ENCODE measurements at regions not wholly inside any gene's neighbourhood (a gene's known extent, or its start where the extent isn't known, plus 50 kb on each side); places are given as distances from the start of the nearest gene placed in this dataset.

DNA sequence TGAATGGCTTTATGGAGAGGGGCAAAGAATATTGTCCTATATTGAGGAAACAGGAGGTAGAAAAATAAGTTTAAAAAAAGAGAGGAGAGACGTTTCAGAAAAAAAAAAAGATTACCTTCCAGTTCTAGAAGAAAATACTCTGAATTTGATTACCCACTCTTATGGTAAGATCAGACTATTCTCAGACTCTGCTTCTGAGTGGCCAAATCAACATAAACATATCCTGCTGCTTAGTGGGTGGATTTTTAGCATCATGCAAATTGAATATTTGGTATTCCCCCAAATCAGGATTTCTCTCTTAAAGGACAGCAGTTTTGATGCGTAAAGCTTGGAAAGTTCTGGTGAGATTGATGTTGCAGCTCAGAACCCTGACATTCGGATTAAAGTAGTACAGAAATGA, 946.6 kb downstream of the TFAP2A start:
- TF ChIP-seq, protein P1, sequence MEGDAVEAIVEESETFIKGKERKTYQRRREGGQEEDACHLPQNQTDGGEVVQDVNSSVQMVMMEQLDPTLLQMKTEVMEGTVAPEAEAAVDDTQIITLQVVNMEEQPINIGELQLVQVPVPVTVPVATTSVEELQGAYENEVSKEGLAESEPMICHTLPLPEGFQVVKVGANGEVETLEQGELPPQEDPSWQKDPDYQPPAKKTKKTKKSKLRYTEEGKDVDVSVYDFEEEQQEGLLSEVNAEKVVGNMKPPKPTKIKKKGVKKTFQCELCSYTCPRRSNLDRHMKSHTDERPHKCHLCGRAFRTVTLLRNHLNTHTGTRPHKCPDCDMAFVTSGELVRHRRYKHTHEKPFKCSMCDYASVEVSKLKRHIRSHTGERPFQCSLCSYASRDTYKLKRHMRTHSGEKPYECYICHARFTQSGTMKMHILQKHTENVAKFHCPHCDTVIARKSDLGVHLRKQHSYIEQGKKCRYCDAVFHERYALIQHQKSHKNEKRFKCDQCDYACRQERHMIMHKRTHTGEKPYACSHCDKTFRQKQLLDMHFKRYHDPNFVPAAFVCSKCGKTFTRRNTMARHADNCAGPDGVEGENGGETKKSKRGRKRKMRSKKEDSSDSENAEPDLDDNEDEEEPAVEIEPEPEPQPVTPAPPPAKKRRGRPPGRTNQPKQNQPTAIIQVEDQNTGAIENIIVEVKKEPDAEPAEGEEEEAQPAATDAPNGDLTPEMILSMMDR (IDR thresholded peaks at IDR 0.05): no peak
- no peak for TF ChIP-seq POLR2A (IDR thresholded peaks at IDR 0.05)
